Common myeloid progenitor, CD34-positive (primary cell): ENCODE measurements at regions not wholly inside any gene's neighbourhood (a gene's known extent, or its start where the extent isn't known, plus 50 kb on each side); places are given as distances from the start of the nearest gene placed in this dataset.

Source experiments
- CTCF ChIA-PET: fragments of 350-600 bp; sonication (Branson Sonifier 250); formaldehyde crosslinking; loops from one replicate; lab custom pipeline; 2021; ENCODE audit warnings: antibody characterized with exemption; lab: Charles Lee
- POLR2A ChIA-PET: fragments of 350-600 bp; sonication (Branson Sonifier 250); formaldehyde crosslinking; loops from one replicate; lab custom pipeline; 2021; ENCODE audit warnings: antibody characterized with exemption; lab: Charles Lee
- DNase-seq, 3 donors: peaks; one replicate each; pipeline versions ENCODE4 v3.0.0 to v3.0.0-alpha.2; 2013
- H3K27ac ChIP-seq, 2 experiments: 1 replicate in 1 of 2; 2 replicates in 1 of 2; pipeline ENCODE4 v1.7.0; 2013; ENCODE audit warnings: inconsistent platforms in 2 of 2, low read length in 2 of 2, mild to moderate bottlenecking in 2 of 2, low read depth in 1 of 2, moderate library complexity in 1 of 2; ENCODE audit not compliant: severe bottlenecking in 2 of 2, insufficient read depth in 1 of 2, poor library complexity in 1 of 2
- H3K27me3 ChIP-seq, 5 experiments: replicated peaks in 2 of 5; 1 replicate in 3 of 5; 2 replicates in 2 of 5; pipeline versions ENCODE4 v1.6.1 to v1.7.0; 2013; ENCODE audit warnings: low read length in 4 of 5, mild to moderate bottlenecking in 2 of 5, moderate library complexity in 2 of 5, inconsistent platforms in 1 of 5; ENCODE audit not compliant: insufficient read depth in 5 of 5, control insufficient read depth in 4 of 5
- H3K36me3 ChIP-seq, 4 experiments: 1 replicate in 2 of 4; 2 replicates in 2 of 4; pipeline versions ENCODE4 v1.6.1 to v1.7.0; 2013; ENCODE audit warnings: low read length in 3 of 4, control low read depth in 1 of 4, mild to moderate bottlenecking in 1 of 4; ENCODE audit not compliant: control insufficient read depth in 4 of 4, insufficient read depth in 4 of 4
- H3K4me1 ChIP-seq, 4 experiments: 1 replicate in 3 of 4; 2 replicates in 1 of 4; pipeline versions ENCODE4 v1.6.1 to v1.7.1; 2013; ENCODE audit warnings: low read length in 3 of 4, mild to moderate bottlenecking in 3 of 4, control low read depth in 1 of 4, inconsistent platforms in 1 of 4, moderate library complexity in 1 of 4; ENCODE audit not compliant: control insufficient read depth in 4 of 4, insufficient read depth in 4 of 4; ENCODE audit errors: control extremely low read depth in 1 of 4
- H3K4me3 ChIP-seq, 7 experiments: 1 replicate in 4 of 7; 2 replicates in 3 of 7; pipeline versions ENCODE4 v1.5.1 to v1.7.0; 2013; ENCODE audit warnings: mild to moderate bottlenecking in 7 of 7, low read length in 6 of 7, moderate library complexity in 6 of 7, inconsistent platforms in 2 of 7, low read depth in 2 of 7, control low read depth in 1 of 7; ENCODE audit not compliant: insufficient read depth in 4 of 7, control insufficient read depth in 1 of 7; ENCODE audit errors: extremely low read depth in 1 of 7
- H3K9me3 ChIP-seq, 5 experiments: 1 replicate in 4 of 5; 2 replicates in 1 of 5; pipeline versions ENCODE4 v1.6.1 to v1.7.1; 2013; ENCODE audit warnings: low read length in 4 of 5, mild to moderate bottlenecking in 2 of 5, inconsistent platforms in 1 of 5, low read depth in 1 of 5, moderate library complexity in 1 of 5; ENCODE audit not compliant: control insufficient read depth in 4 of 5, insufficient read depth in 2 of 5; ENCODE audit errors: control extremely low read depth in 1 of 5
- WGBS: methylation state at CpG from one replicate; pipeline ENCODE4 v1.1.5; 2013; ENCODE audit not compliant: insufficient coverage; 5-methylcytosine and 5-hydroxymethylcytosine counted together

- no peaks in the 10 kb centered on the region for H3K36me3 ChIP-seq
- 61% methylated on average over 2 of the region's 5 CpGs for WGBS
- H3K27me3 ChIP-seq: no peaks in the 10 kb centered on the region
- no peak overlapping the region for H3K27ac ChIP-seq
- no peak overlapping the region for H3K4me3 ChIP-seq
- H3K9me3 ChIP-seq: peaks cover 0 to 3% (median 0%) of the 10 kb centered on the region in 5 experiments
- ChIA-PET POLR2A (no interaction called here), CTCF (no interaction called here)
- no peak for DNase-seq
- H3K4me1 ChIP-seq: no peaks in the 10 kb centered on the region
Measured at GRCh38 chr2:116098049-116098448, 1655.6 kb downstream of the DPP10 start.

GRCh38 chr2:116109471-116109870, 1667.0 kb downstream of the DPP10 start:
- Histone ChIP-seq H3K36me3 (no peaks in the 10 kb centered on the region), H3K4me1 (no peaks in the 10 kb centered on the region), H3K27me3 (no peaks in the 10 kb centered on the region), H3K4me3 (no peak overlapping the region), H3K27ac (no peak overlapping the region), H3K9me3 (no peaks in the 10 kb centered on the region)
- ChIA-PET POLR2A (no interaction called here), CTCF (no interaction called here)
- WGBS: no CpG with 5 or more reads among the region's 1 CpG
- DNase-seq: no peak

- no peaks in the 10 kb centered on the region for H3K27me3 ChIP-seq
- H3K4me3 ChIP-seq: no peak overlapping the region
- no peak overlapping the region for H3K27ac ChIP-seq
- CTCF ChIA-PET: no interaction called here
- no CpG with 5 or more reads among the region's 1 CpG for WGBS
- no peaks in the 10 kb centered on the region for H3K36me3 ChIP-seq
- H3K9me3 ChIP-seq: no peaks in the 10 kb centered on the region
- H3K4me1 ChIP-seq: no peaks in the 10 kb centered on the region
- DNase-seq: no peak
- POLR2A ChIA-PET: no interaction called here
Measured at GRCh38 chr2:116117845-116118244, 1675.4 kb downstream of the DPP10 start.

GRCh38 chr2:116132833-116133232, 1681.7 kb upstream of the DDX18 start:
- H3K9me3 ChIP-seq: no peaks in the 10 kb centered on the region
- no peaks in the 10 kb centered on the region for H3K4me1 ChIP-seq
- 83% methylated on average over 2 of the region's 10 CpGs for WGBS

GRCh38 chr2:116133381-116133942, 1681.0 kb upstream of the DDX18 start:
- ChIA-PET POLR2A (no interaction called here), CTCF (no interaction called here)
- no peaks in the 10 kb centered on the region for H3K9me3 ChIP-seq
- no peak for DNase-seq
- no peaks in the 10 kb centered on the region for H3K27me3 ChIP-seq
- no peaks in the 10 kb centered on the region for H3K36me3 ChIP-seq
- H3K27ac ChIP-seq: no peak overlapping the region
- 93% methylated on average over 10 of the region's 14 CpGs for WGBS
- H3K4me1 ChIP-seq: no peaks in the 10 kb centered on the region
- no peak overlapping the region for H3K4me3 ChIP-seq

More at GRCh38 chr2:116132833-116133232, 1681.7 kb upstream of the DDX18 start:
- Histone ChIP-seq H3K27me3 (no peaks in the 10 kb centered on the region), H3K27ac (no peak overlapping the region), H3K36me3 (no peaks in the 10 kb centered on the region), H3K4me3 (no peak overlapping the region)
- DNase-seq: no peak
- ChIA-PET POLR2A (no interaction called here), CTCF (no interaction called here)

- H3K27ac ChIP-seq: no peak overlapping the region
- POLR2A ChIA-PET: no interaction called here
- H3K9me3 ChIP-seq: no peaks in the 10 kb centered on the region
- H3K36me3 ChIP-seq: no peaks in the 10 kb centered on the region
- no peak overlapping the region for H3K4me3 ChIP-seq
- DNase-seq: no peak
- H3K4me1 ChIP-seq: no peaks in the 10 kb centered on the region
- WGBS: 100% methylated on average over 2 of the region's 3 CpGs
- H3K27me3 ChIP-seq: no peaks in the 10 kb centered on the region
- CTCF ChIA-PET: no interaction called here
Measured at GRCh38 chr2:116141891-116142474, 1672.5 kb upstream of the DDX18 start.

- POLR2A ChIA-PET: no interaction called here
- CTCF ChIA-PET: no interaction called here
- DNase-seq: no peak
- Histone ChIP-seq H3K9me3 (no peaks in the 10 kb centered on the region), H3K27me3 (no peaks in the 10 kb centered on the region), H3K4me3 (no peak overlapping the region), H3K4me1 (no peaks in the 10 kb centered on the region), H3K27ac (no peak overlapping the region), H3K36me3 (no peaks in the 10 kb centered on the region)
- WGBS: 53% methylated on average over 8 of the region's 8 CpGs
Measured at GRCh38 chr2:116142644-116143227, 1671.8 kb upstream of the DDX18 start.
